GM18858 (cell line): ENCODE measurements at regions not wholly inside any gene's neighbourhood (a gene's known extent, or its start where the extent isn't known, plus 50 kb on each side); places are given as distances from the start of the nearest gene placed in this dataset.
"Not testable (repeated sequence)": the region's sequence is repeated elsewhere in the genome, so short reads cannot be mapped to it uniquely, and the experiment has no call there.

Experiments used
- ATAC-seq: cut with Tn5 transposase; IDR thresholded peaks from one replicate; pipeline ENCODE4 v1.9.1; 2021; ENCODE audit not compliant: unreplicated experiment

DNA sequence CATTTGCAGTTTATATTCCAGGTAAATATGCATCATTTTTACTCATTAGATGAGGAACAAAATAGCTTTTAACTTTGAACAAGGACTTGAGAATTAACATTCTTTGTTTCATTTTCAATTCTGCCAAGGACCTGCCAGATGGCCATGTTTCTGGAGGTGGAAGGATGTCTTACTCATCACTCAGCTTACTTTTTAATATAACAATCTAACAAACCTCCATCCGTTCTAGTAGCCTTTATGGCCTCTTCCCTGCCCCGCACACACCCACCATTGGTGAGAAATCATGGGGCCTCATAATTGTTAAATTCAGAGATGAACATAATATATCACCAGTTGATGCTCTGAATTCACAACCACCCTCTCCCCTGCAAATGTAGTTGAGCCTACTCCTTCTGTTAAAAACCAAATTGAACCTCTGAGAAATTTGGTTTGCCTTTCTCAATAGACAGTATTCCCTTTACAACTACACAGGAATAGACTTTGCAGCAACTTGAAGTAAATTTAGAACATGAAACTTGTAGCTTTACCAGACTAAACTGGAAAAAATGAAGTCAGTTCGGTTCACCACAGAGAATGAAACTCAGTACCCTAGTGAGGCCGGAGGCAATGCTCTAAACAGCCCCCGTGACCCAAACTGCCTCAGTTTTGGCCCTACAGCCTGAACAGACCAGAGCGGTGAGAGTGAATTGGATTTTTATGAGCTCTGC lies 50.1 kb upstream of the ACSL4 start:
- peak; percentile 76 for ATAC-seq

DNA sequence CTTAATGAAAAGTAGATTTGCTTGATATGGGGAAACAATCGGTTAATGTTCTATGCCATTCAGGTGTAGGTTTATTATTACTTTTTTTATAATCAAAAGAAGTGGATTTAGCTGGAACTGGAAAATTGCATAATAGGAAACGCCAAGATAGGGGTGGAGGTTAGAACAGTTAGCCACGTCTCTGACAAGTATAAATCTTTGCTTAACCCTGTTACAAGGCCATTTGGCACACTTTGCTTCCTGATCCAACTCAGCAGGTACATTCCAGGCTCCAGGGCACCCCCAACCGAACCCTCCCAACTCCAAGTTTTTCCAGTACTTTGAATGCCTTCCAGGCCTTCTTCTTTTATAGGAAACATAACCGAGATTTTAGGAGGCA lies 50.6 kb upstream of the ACSL4 start:
- ATAC-seq, result no peak

DNA sequence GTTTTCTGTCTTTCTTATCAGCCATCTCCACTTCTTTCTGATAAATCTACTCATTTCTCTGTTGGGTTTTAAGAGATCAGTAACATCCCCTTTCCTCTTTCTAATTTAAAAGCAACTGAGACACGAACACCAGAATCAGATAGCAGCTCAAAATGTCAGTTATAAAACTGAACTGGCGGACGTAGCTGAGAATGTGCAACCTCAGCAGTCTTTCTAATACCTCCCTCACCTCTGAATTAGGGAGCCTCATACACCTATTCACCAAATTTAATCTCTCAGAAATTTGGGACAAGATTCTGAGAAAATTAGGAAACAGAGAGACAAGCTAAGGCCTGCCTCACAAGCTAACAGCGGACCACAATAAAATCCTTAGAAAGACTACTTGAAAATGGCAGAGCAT lies 52.0 kb upstream of the ACSL4 start:
- ATAC-seq, result no peak

DNA sequence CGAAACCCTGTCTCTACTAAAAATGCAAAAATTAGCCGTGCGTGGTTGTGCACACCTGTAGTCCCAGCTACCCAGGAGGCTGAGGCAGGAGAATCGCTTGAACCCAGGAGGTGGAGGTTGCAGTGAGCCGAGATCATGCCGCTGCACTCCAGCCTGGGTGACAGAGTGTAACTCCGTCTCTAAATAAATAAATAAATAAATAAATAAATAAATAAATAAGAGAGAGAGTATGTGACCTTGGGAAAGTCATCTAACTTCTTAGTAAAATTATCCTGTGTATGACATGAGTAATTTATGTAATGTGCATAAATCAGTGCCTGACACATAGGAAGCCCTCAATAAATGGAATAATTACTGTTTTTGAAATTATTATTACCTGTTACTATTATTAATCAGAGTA lies 57.5 kb upstream of the ACSL4 start:
- ATAC-seq, result not testable (repeated sequence)

DNA sequence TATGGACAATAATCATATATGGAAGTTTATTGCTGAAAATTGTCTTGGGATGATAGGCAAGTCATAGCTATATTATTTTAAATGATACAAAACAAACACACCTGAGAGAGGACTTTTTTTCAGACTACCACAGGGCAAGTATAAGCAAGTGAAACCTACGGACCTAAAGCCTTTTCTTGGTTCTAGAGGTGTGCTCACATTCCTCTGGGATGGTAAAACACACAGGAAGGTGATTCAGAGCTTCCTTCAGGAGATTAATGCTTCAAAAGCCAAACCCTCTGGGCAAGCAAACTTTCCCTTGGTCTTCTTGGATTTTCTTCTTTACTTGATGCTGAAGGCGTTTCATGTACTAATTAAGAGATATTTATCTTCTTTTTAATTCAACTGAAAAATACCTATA lies 60.1 kb upstream of the ACSL4 start:
- no peak for ATAC-seq

DNA sequence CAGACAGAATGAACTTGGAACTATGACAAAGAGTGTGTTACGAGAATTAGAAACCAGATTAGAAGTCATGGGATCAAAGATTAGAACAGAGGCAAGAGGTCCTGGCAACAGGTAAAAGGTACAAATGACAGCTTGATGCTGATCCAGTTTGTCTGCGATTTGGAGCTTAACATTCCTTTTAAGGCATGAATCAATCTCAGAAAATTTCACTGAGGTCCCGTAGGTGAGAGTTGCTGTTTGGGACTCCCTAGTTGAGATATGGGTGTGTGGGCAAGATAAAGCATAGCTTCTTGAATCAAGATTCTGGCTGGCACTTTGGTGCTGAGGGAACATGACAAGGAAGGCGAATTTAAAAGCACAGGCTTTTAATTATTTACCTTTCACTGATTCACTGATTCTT lies 62.6 kb upstream of the ACSL4 start:
- no peak for ATAC-seq

DNA sequence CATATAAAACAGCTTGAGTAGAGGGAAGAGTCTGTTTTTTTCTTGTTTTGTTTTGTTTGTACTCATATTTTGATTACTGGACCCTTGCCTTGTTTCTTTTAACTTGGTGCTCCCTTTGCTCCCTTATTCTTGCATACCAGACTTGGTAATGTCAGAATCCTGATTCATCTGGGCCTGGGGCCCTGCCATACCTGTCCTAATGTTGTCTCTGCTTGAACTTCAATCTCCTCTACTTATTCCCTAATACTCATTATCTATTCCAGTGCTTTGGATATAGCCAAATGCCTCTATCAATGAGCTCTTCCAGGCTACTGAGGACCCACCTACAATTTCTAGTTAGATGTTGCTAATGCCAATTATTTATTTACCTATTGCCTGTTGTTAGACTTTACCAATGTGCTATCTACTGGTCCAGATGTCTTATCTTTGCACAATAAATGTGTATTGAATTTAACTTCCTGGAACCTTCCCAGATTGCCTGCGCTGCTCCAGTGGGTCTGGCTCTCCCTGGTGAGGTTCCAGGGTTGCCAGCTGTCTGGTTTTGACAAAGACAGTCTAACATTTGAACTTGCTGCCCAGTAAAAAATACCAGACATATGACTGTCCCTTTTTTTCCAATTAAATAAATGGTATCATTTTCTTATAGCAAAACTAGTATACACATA lies 64.4 kb upstream of the ACSL4 start:
- no peak for ATAC-seq

DNA sequence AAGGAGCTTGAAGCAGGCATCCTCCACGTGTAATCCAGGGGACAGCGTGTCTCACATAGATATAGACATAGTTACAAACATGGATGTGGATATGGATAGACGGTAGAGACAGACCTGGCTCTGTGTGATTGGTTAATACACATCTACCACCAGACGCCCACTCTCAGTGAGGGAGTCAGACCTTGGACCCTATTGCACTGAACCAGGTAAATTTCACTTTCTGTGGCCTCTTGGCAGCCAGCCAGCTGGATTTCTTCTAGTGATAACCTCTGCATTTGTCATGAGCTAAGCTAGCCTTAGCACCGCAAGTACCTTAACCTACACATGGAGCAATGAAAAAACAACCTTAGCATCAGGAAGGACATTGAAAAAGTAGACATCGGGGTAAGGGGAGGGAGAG lies 79.2 kb upstream of the ACSL4 start:
- no peak for ATAC-seq

DNA sequence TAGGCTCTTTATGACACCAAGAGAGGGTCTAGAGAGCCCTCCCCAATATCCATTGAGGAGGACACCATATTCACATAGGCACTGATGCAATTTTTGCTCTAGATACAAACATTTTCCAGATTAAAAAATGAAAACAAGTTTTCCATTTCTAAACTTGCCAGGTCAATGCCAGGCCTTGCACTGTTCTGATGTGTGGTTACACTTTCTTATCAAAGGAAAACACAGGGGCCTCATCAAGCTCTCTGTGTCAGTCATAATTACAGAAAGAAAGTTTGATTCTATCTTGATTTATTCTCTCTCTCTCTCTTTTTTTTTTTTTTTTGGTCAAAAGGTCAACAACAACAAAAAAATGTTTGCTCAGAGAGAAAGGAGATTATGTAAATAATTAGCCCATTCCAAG lies 80.2 kb upstream of the ACSL4 start:
- no peak for ATAC-seq

DNA sequence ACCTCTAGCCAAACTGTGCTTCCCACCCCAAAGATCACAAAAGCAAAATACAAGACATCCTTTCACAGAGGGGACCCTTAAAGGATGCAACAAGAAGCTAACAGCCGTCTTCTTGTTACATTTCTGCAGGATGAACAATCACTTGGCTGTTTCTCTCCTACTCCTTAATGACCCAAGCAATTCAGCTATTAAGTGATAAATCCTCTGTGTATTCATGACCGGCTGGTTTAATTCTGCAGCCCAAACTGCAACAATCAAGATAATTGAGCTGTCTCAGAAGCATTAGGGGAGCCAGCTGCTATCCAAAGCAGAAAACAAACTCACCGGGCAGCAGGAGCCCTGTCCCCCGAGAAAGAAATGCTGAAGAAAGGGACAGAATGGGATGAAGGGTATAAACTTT lies 85.9 kb upstream of the ACSL4 start:
- no peak for ATAC-seq

DNA sequence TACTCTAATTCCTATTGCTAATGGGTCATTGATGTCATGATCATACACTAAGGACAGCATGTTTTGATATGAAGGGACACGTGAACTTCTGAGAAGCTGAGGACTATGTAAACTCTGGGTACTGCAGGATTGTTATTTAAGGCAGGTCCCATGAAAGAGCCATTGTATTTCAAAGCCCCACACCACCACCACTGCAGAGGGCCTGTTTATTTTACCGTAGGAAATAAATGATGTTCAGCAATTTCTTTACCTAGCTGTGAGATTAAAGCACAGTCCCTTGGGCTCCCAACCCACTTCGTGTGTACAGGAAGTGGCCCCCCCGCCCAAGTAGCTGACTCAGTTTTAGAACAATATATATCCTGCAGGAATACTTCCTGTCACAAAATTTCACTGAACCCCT lies 89.8 kb upstream of the ACSL4 start:
- ATAC-seq, result no peak

DNA sequence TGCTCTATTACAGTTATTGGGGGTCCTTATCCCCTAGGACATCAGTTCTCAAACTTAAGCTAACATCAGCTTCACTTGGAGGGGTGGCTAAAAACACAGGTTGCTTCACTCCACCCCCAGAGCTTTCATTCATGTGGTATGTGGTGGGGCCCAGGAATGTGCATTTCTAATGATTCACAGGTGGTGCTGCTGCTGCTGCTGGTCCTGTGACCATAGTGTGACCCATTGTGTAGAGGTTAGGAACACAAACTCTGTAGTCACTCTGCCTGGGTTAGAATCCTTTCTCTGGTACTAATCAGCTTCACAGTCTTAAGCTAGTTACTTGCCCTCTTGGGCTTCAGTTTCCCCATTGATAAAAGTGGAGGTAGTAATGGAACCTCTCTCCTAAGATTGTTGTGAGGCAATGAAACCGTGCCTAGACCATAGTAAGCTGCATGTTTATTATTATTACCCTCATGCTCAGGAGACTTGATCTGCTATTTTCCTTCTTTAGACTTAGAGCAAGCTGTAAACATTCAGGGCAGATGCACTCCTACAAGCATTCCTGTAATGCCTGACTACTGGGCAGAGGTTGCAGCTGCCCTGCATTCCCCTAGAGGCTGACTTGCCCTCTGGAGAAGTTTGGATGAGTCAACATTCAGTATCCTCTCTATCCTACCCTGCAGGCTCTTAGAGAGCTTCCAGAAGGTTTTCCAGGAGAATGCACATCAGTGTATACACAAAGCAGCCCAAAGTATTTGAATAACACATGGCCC lies 94.1 kb upstream of the ACSL4 start:
- ATAC-seq, result no peak

DNA sequence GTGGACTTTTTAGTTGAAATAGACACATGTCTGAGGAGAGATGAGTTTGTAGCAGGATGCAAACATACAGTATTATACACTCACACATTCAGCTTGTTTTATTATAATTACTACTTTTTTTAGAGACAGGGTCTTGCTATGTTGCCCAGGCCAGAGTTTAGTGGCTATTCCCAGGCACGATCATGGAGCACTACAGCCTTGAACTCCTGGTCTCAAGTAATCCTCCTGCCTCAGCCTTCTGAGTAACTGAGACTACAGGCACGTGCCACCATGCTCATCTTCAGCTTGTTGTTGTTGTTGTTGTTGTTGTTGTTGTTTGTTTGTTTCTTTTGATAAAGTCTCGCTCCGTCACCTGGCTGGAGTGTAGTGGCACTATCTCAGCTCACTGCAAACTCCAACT lies 94.7 kb upstream of the ACSL4 start:
- no peak for ATAC-seq

DNA sequence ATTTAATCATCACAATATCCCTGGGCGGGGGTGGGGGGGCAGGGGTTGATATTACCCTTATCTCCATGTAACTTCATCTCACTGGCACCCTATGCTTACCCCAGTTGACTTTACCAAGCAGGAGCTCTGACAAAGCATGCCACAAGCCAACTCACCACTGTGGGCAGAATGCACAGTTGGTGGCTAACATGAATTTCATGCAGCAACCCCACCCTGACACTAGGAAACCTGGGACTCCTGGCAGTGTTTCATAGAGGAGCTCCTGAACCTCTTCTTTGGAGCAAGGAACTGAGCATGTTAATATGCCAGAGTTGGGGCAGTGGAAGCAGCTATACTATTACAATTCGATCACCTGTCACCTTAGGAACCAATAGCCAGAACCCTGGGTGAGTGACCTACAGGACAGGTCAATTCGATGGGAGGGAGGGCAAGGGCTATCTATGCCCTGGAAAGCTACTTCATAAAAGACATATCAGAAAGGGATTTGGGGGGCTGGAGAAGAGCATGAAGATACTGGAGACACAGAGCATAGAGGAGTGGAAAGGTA lies 97.2 kb upstream of the ACSL4 start:
- peak; percentile 5 for ATAC-seq

DNA sequence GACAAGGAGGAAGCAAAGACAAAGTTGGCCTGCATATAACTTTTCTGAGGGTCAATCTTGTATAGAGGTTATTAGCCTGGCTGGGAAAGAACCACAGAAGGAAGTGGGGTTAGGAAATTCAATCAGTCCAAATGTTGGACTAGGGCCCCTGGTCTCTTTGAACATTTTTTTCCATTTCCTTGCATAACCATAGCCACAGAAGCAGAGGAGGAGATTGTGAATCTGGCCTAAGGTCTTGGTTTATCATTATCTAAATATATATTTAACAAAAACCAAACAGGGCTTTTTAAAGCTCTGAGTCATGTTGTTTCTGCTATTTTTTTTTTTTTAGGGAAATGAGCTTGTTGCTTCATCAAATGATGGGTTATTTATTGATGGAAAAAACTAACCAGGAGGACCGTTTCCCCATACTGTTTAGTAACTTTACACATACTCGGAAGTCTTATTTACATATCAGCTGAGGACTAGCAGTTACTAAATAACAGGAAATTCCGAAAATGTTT lies 97.7 kb upstream of the ACSL4 start:
- peak; percentile 66 for ATAC-seq

DNA sequence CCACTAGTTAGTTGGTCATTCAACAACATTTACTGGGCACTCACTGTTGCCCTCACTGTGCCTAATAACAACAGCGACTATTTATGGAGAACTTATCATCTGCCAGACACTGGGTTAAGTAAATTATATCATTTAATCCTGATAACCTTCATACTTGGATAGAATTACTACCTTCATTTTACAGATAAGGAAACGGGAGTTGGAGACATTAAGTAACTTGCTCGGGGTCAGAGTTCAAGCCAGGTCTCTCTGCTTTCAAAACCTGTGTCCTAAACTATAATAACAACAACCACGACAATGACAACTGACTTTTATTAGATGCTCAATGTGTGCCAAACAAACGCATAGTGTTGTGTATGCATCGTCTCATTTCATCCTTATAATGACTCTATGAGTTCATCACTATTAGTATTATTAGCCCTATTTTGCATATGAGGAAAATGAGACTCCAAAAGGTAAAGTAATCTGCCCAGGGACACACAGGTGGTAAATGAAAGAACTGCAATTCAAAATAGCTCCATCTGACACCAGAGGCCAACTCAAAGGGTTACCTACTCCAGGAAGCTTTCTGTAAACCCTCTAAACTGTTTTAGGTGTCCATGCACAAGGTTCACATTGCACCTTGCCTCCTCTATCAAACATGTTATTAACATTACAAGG lies 98.4 kb upstream of the ACSL4 start:
- no peak for ATAC-seq

DNA sequence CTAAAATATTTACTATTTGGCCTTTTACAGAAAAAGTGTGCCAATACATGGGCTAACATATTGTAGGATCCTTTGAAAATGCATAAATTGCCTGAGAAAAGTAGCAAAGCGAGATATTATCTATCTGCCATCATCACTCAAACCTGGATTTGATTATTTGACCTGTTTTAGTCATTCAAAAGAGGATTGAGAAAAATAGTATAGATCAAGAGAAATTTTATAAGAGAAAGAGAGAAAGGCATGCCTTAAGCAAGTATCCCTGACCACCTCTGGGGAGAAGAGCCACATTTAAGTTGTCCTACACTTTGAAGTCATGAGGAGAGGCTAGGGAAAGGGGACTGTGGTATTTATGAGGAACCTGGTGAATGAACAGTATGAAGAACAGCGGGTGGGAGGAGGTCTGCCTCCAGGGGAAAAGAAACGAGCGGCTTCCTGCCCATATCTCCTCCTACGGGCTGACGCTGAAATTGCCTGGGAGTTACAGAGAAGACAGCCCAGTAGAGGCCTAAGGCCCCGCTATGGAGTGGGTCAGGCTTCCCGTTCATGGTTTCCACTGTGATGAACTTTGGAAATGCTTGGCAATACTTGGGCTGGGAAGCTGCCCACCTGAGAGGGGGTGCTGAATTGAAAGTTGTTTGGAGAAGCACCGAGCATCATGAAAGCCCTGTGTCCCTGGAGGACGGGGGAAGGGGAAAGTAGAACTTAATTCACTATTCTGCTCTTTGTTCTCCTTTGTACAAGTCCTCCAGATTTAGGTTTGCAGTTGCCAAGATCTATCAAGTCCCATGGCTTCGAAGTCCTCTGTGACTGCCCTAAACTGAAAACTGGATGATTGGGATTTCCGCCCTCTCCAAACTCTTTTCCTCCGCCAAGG lies 106.9 kb upstream of the ACSL4 start:
- no peak for ATAC-seq

DNA sequence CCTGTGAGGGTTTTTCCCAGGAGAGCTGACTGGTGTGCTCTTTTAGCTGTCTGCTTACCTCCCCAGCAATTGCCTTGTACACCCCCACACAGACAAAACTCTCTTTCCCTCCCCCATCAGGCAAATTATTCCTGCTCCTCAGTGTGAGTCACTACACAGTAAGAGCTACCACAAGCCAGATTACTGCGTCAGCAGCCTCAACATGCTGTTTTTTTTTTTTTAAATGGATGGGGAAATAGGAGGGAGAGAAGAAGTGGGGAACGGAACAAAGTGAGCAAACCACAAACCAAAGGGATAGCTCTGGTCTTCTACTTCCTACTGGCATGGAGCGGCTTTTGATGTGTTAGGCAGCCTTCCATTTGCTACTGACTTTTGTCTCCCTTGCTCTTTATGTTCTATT lies 107.5 kb upstream of the ACSL4 start:
- no peak for ATAC-seq

DNA sequence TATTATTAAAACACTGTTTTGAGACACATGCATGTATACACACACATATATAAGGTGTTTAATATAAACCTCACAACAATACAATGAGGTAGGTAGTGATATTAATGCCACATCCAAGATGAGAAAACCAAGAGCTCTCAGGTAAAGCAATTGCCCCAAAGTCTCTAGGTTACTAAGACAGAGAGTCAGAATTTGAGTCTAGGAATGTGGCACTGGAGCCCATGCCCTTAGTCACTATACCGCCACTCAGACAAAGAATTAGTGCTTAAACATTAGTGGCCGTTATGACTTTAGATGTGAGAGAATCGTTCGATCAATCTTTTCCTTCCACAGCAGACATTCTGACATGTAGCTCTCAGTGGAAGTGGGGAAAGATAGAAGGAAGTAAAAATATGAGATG lies 108.2 kb upstream of the ACSL4 start:
- ATAC-seq, result no peak

DNA sequence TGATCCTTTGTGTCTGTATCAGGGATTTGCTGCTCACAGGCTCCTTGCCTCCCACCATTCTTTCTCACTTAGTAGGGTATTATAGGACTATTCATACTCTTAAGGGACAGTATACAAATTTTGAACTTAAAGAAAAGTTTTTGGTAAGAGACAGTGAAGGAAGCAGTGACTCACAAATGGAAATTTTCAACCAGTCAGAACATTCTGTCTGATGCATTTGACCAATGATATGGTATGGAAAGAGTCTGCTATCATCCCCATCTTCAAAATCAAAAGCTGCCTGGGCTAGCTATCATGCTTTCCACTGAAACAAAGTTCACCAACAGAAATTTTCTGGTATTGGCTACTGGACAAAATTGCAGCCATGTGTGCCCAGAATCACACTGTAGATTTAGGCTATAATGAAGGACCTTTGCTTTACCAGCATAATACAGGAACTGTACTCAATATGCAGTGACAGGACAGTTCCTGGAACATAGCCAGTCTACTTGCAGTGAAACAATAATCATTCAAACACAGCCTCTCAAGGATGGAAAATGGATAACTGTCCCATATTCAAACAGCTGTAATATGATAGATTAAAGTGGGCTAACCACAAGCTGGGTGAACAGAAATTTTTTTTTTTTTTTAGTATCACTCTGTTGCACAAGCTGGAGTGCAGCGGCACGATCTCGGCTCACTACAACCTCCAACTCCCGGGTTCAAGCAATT lies 109.0 kb upstream of the ACSL4 start:
- no peak for ATAC-seq
